ENCODE measurements at regions not wholly inside any gene's neighbourhood (a gene's known extent, or its start where the extent isn't known, plus 50 kb on each side); places are given as distances from the start of the nearest gene placed in this dataset.

DNA sequence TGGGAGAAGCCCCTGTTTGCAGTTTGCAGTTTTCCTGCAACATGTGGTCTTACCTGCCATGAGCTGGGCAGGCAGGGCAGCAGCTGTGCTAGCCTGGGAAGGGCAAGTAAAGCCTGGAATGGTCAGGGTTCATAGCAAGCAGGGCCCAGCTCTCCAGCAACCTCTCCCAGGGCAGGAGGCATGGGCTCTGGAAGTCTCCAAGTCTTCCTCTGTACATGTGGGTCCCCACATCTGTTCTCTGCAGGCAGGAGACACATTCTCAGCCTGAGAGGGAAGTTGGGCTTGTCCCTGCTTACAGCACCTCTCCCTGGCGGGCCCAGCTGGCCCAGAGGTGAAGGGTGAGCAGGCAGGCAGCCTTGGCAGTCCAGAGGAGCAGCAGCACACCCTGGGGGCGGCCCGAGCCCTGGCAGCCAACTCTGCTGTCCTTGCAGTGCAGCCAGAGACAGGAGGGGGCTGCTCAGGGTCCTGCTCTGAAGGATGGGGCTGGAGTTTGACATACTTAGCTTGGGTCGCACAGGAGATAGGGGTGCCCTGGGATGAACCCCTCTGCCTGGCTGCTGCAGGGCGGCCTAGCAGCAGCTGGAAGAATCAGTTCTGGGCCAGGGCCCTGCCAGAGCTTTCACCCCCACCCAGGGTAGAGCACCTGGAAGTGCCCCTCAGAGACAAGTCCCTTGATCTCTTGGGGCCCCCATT lies 176.0 kb downstream of the MRPL14 start (continued):
- TF ChIP-seq ZNF670 (CRISPR knock-in tag; IDR thresholded peaks at IDR 0.05; ENCODE audit: borderline replicate concordance): peak; percentile 85
- no peak; the same call in 1 of the 2 replicates for TF ChIP-seq ZBTB3 (CRISPR knock-in tag; IDR thresholded peaks at IDR 0.05; ENCODE audit: borderline replicate concordance, low read depth)
- no peak for TF ChIP-seq ARNT (IDR thresholded peaks at IDR 0.05)
- TF ChIP-seq ETV6 (CRISPR knock-in tag; conservative IDR thresholded peaks at IDR 0.05): peak; percentile 43; the same call in 1 of the 2 replicates
- no peak for TF ChIP-seq SMAD9 (CRISPR knock-in tag; IDR thresholded peaks at IDR 0.05)
- no peak; the same call in 1 of the 2 replicates for TF ChIP-seq AKAP8 (CRISPR knock-in tag; IDR thresholded peaks at IDR 0.05)
- TF ChIP-seq CBX5 (CRISPR knock-in tag; IDR thresholded peaks at IDR 0.05; ENCODE audit: borderline replicate concordance): peak; percentile 94
- TF ChIP-seq CTCF (CRISPR knock-in tag; IDR thresholded peaks at IDR 0.05): peak; percentile 100
- TF ChIP-seq, protein P1, sequence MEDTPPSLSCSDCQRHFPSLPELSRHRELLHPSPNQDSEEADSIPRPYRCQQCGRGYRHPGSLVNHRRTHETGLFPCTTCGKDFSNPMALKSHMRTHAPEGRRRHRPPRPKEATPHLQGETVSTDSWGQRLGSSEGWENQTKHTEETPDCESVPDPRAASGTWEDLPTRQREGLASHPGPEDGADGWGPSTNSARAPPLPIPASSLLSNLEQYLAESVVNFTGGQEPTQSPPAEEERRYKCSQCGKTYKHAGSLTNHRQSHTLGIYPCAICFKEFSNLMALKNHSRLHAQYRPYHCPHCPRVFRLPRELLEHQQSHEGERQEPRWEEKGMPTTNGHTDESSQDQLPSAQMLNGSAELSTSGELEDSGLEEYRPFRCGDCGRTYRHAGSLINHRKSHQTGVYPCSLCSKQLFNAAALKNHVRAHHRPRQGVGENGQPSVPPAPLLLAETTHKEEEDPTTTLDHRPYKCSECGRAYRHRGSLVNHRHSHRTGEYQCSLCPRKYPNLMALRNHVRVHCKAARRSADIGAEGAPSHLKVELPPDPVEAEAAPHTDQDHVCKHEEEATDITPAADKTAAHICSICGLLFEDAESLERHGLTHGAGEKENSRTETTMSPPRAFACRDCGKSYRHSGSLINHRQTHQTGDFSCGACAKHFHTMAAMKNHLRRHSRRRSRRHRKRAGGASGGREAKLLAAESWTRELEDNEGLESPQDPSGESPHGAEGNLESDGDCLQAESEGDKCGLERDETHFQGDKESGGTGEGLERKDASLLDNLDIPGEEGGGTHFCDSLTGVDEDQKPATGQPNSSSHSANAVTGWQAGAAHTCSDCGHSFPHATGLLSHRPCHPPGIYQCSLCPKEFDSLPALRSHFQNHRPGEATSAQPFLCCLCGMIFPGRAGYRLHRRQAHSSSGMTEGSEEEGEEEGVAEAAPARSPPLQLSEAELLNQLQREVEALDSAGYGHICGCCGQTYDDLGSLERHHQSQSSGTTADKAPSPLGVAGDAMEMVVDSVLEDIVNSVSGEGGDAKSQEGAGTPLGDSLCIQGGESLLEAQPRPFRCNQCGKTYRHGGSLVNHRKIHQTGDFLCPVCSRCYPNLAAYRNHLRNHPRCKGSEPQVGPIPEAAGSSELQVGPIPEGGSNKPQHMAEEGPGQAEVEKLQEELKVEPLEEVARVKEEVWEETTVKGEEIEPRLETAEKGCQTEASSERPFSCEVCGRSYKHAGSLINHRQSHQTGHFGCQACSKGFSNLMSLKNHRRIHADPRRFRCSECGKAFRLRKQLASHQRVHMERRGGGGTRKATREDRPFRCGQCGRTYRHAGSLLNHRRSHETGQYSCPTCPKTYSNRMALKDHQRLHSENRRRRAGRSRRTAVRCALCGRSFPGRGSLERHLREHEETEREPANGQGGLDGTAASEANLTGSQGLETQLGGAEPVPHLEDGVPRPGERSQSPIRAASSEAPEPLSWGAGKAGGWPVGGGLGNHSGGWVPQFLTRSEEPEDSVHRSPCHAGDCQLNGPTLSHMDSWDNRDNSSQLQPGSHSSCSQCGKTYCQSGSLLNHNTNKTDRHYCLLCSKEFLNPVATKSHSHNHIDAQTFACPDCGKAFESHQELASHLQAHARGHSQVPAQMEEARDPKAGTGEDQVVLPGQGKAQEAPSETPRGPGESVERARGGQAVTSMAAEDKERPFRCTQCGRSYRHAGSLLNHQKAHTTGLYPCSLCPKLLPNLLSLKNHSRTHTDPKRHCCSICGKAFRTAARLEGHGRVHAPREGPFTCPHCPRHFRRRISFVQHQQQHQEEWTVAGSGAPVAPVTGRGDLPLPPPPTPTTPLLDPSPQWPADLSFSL (CRISPR knock-in tag; IDR thresholded peaks at IDR 0.05): no peak; the same call in 1 of the 2 replicates
- no peak for TF ChIP-seq ZFYVE20 (CRISPR knock-in tag; IDR thresholded peaks at IDR 0.05; ENCODE audit: borderline replicate concordance, low read depth)
